GM21723 (cell line): ENCODE measurements at regions not wholly inside any gene's neighbourhood (a gene's known extent, or its start where the extent isn't known, plus 50 kb on each side); places are given as distances from the start of the nearest gene placed in this dataset.

ENCODE experiments used
- ATAC-seq: cut with Tn5 transposase; IDR thresholded peaks from one replicate; pipeline ENCODE4 v1.9.1; 2021; ENCODE audit warnings: mild to moderate bottlenecking, moderate library complexity; ENCODE audit not compliant: unreplicated experiment

DNA sequence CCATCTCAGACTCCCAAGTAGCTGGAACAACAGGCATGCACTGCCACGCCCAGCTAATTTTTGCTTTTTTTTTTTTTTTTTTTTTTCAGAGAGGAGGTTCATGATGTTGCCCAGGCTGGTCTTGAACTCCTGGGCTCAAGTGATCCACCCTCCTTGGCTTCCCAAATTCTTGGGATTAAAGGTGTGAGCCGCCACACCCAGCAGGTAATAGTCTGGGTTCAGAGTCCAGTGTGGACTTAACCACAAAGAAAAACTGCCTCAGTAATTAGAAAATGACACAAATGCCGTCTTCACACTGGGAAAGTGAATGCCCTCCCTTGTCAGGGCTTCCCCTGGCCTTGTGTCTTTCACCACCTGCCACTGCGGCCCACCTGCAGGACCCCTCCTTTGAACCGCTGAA lies 101.1 kb downstream of the RAB11FIP2 start:
- ATAC-seq = no peak

DNA sequence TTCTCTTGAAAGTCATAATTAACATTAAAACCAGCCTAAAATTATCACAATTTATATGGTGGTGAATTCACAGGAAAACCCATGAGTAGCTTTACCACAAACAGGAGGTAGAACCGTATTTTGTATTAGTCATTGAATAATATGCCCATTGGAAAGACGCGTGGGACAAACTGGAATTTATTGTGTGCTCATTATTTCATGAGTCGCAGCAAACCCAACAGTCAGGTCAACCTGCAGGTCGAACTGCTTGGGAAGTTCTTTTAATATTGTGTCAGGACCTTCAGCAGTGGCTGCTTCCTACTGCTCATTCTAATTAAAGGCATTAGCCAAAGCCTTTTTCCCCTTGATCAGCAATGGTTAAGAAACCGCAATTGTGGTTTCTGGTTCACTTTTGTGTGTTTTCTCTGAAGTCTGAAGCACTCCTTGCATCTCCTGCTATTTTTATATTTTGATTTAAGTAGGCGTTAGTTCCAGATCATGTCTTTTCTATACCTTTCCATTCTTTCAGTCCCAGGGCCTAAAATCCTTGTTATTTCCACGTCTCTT lies 100.1 kb downstream of the RAB11FIP2 start:
- no peak for ATAC-seq

- no peak for ATAC-seq
Measured at GRCh38 chr10:117948493-117948892, 98.2 kb downstream of the RAB11FIP2 start.

DNA sequence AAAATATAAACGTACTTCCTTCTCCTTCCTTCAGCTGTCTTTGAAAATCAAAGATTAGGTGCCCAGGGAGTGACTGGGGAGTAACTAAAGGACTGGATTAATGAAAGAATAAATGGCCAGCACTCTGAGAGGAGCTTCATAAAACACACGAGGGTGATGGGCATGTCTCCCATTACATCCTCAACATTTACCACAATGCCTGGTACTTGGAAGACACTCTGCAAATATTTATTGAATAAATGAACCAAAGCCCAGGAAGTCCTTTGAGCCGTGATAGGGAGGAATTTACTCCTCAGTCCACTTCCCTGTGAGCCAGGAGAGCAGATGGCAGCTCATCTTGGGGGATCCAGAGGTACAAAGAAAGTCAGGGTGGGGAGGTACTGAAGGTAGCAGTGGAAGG lies 96.3 kb downstream of the RAB11FIP2 start:
- no peak for ATAC-seq
